Calu3 (cell line): ENCODE measurements at regions not wholly inside any gene's neighbourhood (a gene's known extent, or its start where the extent isn't known, plus 50 kb on each side); places are given as distances from the start of the nearest gene placed in this dataset.

Experiments
- BruUV-seq: library from RNA; stranded (reverse); fragments of 400-500 nt; replicated peaks from 2 replicates; lab custom pipeline; 2021; lab: Mats Ljungman, UMichigan
- CTCF ChIA-PET: fragments of 300-600 bp; sonication (Branson Sonifier 250); formaldehyde crosslinking; loops from one replicate; lab custom pipeline; 2022; ENCODE audit warnings: antibody characterized with exemption; lab: Charles Lee
- DNase-seq: peaks from one replicate; pipeline ENCODE4 v3.0.0; 2022
- H3K27ac Mint-ChIP-seq: one replicate; pipeline ENCODE4 v1.8.0; 2022; ENCODE audit warnings: mixed read lengths; ENCODE audit not compliant: unreplicated experiment
- H3K27me3 Mint-ChIP-seq: one replicate; pipeline ENCODE4 v1.8.0; 2022; ENCODE audit warnings: mixed read lengths; ENCODE audit not compliant: unreplicated experiment
- H3K36me3 Mint-ChIP-seq: one replicate; pipeline ENCODE4 v1.8.0; 2022; ENCODE audit warnings: mild to moderate bottlenecking, moderate library complexity, mixed read lengths; ENCODE audit not compliant: insufficient read depth, unreplicated experiment
- H3K4me1 Mint-ChIP-seq: one replicate; pipeline ENCODE4 v1.8.0; 2022; ENCODE audit warnings: mild to moderate bottlenecking, low read depth, mixed read lengths; ENCODE audit not compliant: unreplicated experiment
- H3K4me3 Mint-ChIP-seq: one replicate; pipeline ENCODE4 v1.8.0; 2022; ENCODE audit warnings: mild to moderate bottlenecking, low read depth, moderate library complexity, mixed read lengths; ENCODE audit not compliant: unreplicated experiment
- H3K9me3 Mint-ChIP-seq: one replicate; pipeline ENCODE4 v1.8.0; 2022; ENCODE audit warnings: low read depth, mixed read lengths; ENCODE audit not compliant: unreplicated experiment
- CTCF ChIP-seq: fragments of 200-600 bp; IDR thresholded peaks from one replicate; pipeline ENCODE4 v1.8.0; 2022; ENCODE audit warnings: antibody characterized with exemption; ENCODE audit not compliant: unreplicated experiment
- intact Hi-C: fragments of 100-400 bp; cut with micrococcal nuclease; formaldehyde crosslinking; loops from one replicate; pipeline ENCODE4 v1.10.0; 2022; ENCODE audit not compliant: unreplicated experiment

DNA sequence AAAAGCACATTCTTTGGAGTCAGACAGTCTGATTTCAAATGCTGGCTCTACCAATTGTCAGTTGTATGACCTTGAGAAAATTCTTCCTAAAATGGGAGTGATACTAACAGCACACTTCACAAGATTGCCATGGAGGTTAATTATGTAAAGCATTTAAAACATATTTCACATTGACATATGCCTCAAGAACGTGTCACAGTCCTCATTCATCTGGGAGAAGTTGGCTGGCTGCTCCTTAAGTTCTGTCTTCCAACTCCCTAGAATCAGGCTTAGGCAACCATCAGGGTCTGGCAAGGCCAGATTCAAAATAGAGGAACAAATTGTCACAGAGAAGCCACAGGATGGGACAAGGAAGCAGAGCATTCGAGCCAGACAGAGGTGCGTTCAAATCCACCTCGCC, 228.0 kb upstream of the RND3 start:
- no TSS peak for BruUV-seq
- DNase-seq: no peak
- CTCF ChIA-PET: no interaction called here
- intact Hi-C loops: no loop called here
- H3K27ac Mint-ChIP-seq: no peak overlapping the region
- H3K36me3 Mint-ChIP-seq: peaks cover 5% of the 10 kb centered on the region
- H3K4me3 Mint-ChIP-seq: no peak overlapping the region
- H3K27me3 Mint-ChIP-seq: no peaks in the 10 kb centered on the region
- no peaks in the 10 kb centered on the region for H3K4me1 Mint-ChIP-seq
- TF ChIP-seq CTCF: no peak
- H3K9me3 Mint-ChIP-seq: no peaks in the 10 kb centered on the region

- Mint-ChIP-seq H3K4me1 (no peaks in the 10 kb centered on the region), H3K9me3 (no peaks in the 10 kb centered on the region), H3K4me3 (no peak overlapping the region), H3K27ac (no peak overlapping the region), H3K36me3 (peaks cover 5% of the 10 kb centered on the region), H3K27me3 (no peaks in the 10 kb centered on the region)
- CTCF ChIA-PET: no interaction called here
- BruUV-seq: no TSS peak
- no peak for DNase-seq
- intact Hi-C loops: no loop called here
- TF ChIP-seq CTCF: no peak
Measured at GRCh38 chr2:150710916-150711315, 223.4 kb upstream of the RND3 start.

GRCh38 chr2:150710041-150710440, 222.6 kb upstream of the RND3 start:
- intact Hi-C loops: no loop called here
- H3K27ac Mint-ChIP-seq: no peak overlapping the region
- no peaks in the 10 kb centered on the region for H3K4me1 Mint-ChIP-seq
- H3K27me3 Mint-ChIP-seq: no peaks in the 10 kb centered on the region
- CTCF ChIA-PET: no interaction called here
- H3K36me3 Mint-ChIP-seq: peaks cover 5% of the 10 kb centered on the region
- DNase-seq: no peak
- TF ChIP-seq CTCF: no peak
- no TSS peak for BruUV-seq
- H3K4me3 Mint-ChIP-seq: no peak overlapping the region
- H3K9me3 Mint-ChIP-seq: no peaks in the 10 kb centered on the region

- no peak overlapping the region for H3K27ac Mint-ChIP-seq
- no peaks in the 10 kb centered on the region for H3K27me3 Mint-ChIP-seq
- intact Hi-C loops: no loop called here
- no peak overlapping the region for H3K4me3 Mint-ChIP-seq
- CTCF ChIA-PET: no interaction called here
- no peaks in the 10 kb centered on the region for H3K36me3 Mint-ChIP-seq
- H3K4me1 Mint-ChIP-seq: no peaks in the 10 kb centered on the region
- H3K9me3 Mint-ChIP-seq: no peaks in the 10 kb centered on the region
- DNase-seq: no peak
- TF ChIP-seq CTCF: no peak
- BruUV-seq: no TSS peak
Measured at GRCh38 chr2:150706561-150706960, 219.1 kb upstream of the RND3 start.

DNA sequence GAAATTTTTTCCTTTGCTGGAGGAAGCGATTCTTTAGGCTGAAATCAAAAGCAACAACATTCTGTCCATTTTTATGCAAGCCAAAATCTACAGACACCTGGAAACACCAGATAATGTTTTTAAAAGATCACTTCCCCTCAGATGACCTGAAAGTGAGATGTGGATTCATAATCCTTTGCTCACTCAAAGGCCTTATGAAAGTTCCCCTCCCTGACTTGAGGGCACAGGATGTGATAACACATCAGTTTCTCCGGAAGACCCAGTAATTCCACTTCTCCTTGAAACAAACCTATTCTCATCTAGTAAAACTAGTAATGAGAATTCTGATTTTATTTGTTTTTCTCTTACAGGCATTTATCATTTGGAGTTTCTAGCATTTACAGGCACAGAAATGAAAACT, 218.3 kb upstream of the RND3 start:
- Mint-ChIP-seq H3K9me3 (no peaks in the 10 kb centered on the region), H3K27ac (no peak overlapping the region), H3K4me3 (no peak overlapping the region), H3K27me3 (no peaks in the 10 kb centered on the region), H3K4me1 (no peaks in the 10 kb centered on the region), H3K36me3 (no peaks in the 10 kb centered on the region)
- no TSS peak for BruUV-seq
- DNase-seq: no peak
- intact Hi-C loops: no loop called here
- CTCF ChIA-PET: no interaction called here
- no peak for TF ChIP-seq CTCF
